Effector CD8-positive, alpha-beta T cell (primary cell): ENCODE measurements at regions not wholly inside any gene's neighbourhood (a gene's known extent, or its start where the extent isn't known, plus 50 kb on each side); places are given as distances from the start of the nearest gene placed in this dataset.

Experiments
- DNase-seq: peaks from one replicate; lab custom pipeline; 2025; lab: John Stamatoyannopoulos, UW

- no peak for DNase-seq
Measured at GRCh38 chr12:14275886-14276285, 89.6 kb upstream of the ATF7IP start.

GRCh38 chr12:14278294-14278953, 87.1 kb upstream of the ATF7IP start:
- DNase-seq, result no peak

- DNase-seq, result no peak
Measured at GRCh38 chr12:14279845-14280244, 85.6 kb upstream of the ATF7IP start.

DNA sequence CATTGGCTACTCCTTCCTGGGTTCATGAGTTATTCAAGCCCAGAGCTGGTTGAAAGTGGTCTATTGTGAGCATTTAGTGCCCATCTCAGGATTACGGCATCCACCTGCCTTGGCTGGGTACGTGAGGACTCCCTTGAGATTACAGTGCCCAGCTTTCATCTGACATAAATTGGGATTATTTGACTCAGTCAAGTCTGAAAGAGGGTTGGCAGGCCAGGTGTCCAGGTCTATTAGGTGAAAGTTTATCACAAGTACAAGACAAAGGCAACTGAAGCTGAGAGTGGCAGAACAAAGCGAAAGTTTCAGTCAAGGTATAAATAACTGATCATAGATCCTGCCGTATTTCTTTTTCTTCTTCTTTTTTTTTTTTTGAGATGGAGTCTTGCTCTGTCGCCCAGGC, 84.6 kb upstream of the ATF7IP start:
- no peak for DNase-seq

DNA sequence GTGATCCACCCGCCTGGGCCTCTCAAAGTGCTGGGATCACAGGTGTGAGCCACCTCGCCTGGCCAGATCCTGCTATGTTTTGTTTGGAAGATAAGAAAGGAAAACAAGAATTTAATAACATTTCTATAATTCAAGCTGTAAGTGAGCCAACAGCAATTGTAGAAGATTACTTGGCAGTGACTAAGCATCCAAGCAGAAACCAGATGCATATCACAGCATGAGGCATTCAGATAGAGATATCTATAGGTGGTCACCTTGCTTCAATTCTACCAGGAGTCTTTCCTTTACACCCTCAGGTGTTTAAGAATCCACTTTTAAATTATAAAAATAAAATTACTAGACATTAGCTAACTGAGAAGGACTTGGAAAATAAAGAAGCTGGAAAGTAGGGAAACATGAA, 83.9 kb upstream of the ATF7IP start:
- DNase-seq, result no peak

- DNase-seq, result no peak
Measured at GRCh38 chr12:14283489-14284144, 81.9 kb upstream of the ATF7IP start.

- DNase-seq, result no peak
Measured at GRCh38 chr12:14284184-14284722, 81.2 kb upstream of the ATF7IP start.

GRCh38 chr12:14289601-14290000, 75.9 kb upstream of the ATF7IP start:
- DNase-seq, result no peak

DNA sequence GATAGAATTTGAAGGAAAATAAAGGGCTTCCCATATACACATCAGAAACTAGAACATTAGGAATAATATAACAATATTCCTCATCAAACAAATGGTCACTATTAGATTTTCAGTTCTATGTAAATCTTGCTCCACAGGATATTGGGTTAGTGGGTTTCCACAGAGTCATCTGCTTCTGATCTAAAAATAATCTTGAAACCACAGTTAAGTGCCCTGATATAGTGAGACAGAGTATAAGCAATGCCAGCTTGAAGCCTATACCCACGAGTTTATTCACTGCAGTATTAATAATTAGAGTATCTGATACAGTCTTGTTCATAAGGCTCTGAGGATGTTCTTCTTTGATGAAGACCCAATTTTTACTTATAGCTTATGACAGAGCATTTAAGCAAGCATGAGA, 74.5 kb upstream of the ATF7IP start:
- DNase-seq, result no peak

DNA sequence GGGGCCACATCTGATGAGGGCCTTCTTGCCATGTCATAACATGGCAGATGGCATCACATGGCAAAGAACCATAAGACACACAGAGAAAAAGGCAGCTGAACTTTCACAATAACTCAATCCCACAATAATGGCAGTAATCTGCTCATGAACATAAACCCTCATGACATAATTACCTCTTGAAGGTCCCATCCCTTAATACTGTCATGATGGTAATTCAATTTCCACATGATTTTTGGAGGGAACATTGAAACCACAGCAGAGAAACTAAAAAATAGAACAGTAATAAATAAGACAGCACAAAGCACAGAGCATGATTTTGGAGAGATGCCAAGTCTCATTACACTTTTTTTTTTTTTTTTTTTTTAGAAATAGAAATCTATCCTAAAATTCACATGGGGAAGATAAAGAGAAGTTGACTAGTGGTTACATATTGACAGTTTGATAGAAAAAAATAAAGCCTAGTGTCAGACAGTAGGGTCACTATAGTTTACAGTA, 61.8 kb upstream of the ATF7IP start:
- no peak for DNase-seq

GRCh38 chr12:14307004-14307403, 58.5 kb upstream of the ATF7IP start:
- DNase-seq, result no peak

GRCh38 chr12:14308516-14308915, 57.0 kb upstream of the ATF7IP start:
- DNase-seq, result no peak

GRCh38 chr12:14310866-14311265, 54.6 kb upstream of the ATF7IP start:
- DNase-seq, result no peak

GRCh38 chr12:14313379-14314138, 51.9 kb upstream of the ATF7IP start:
- no peak for DNase-seq

DNA sequence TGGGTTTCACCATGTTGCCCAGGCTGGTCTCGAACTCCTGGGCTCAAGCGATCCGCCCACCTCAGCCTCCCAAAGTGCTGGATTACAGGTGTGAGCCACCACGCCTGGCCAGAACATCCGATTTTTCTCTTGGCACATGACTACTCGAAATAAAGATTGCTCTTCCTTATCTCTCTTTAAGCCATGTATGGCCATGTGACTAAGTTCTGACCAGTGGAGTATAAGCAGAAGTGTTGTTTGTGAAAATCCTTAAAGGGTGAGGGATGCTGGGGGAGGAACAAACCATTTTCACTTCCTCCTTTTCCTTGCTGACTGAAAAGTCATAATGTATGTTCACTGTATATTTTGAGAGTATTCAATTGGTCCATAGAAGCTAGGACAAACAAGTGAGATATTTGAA, 50.7 kb upstream of the ATF7IP start:
- no peak for DNase-seq

- DNase-seq, result no peak
Measured at GRCh38 chr12:14315501-14315900, 50.0 kb upstream of the ATF7IP start.
